ENCODE measurements at regions not wholly inside any gene's neighbourhood (a gene's known extent, or its start where the extent isn't known, plus 50 kb on each side); places are given as distances from the start of the nearest gene placed in this dataset.

GRCh38 chr1:56295949-56296929, 283.1 kb downstream of the PLPP3 start:
- DNase-seq (no peak), ATAC-seq (replicated peaks in 1 of 4) (no peak)
- no peak overlapping the region for H3K4me3 Mint-ChIP-seq
- Histone ChIP-seq H3K9me3 (no peaks in the 10 kb centered on the region), H3K36me3 (ENCODE audit: control insufficient read depth in 2 of 2, extremely low read depth in 1 of 2, insufficient read depth in 1 of 2, low read length in 1 of 2) (no peaks in the 10 kb centered on the region), H3K27ac (ENCODE audit: low read length) (no peak overlapping the region), H3K4me1 (ENCODE audit: control insufficient read depth in 1 of 2, extremely low read depth in 1 of 2, insufficient read depth in 2 of 2, low read length in 2 of 2) (no peaks in the 10 kb centered on the region), H3K27me3 (replicated peaks in 1 of 2; ENCODE audit: control insufficient read depth in 2 of 2, extremely low read depth in 1 of 2, insufficient read depth in 2 of 2, low read length in 1 of 2) (no peaks in the 10 kb centered on the region), H3K4me3 (ENCODE audit: control insufficient read depth in 1 of 2, extremely low read depth in 1 of 2, low read length in 1 of 2) (no peak overlapping the region)
- H3K27ac Mint-ChIP-seq, result no peak overlapping the region
- peaks cover 0 to 3% of the 10 kb centered on the region in 2 donors for H3K27me3 Mint-ChIP-seq
- no peaks in the 10 kb centered on the region for H3K36me3 Mint-ChIP-seq
- POLR2A ChIA-PET, result no interaction called here
- no peaks in the 10 kb centered on the region for H3K4me1 Mint-ChIP-seq
- H3K9me3 Mint-ChIP-seq, result peaks cover 0 to 10% (median 0%) of the 10 kb centered on the region in 3 donors
- CTCF ChIA-PET, result interaction anchor here (0.5 to 0.9 kb wide), 2 partner anchors 76 to 1652 kb away, joined by 3 read pairs; no protein-coding TSS in a partner anchor
- WGBS (ENCODE audit: insufficient coverage), result 27% methylated on average over 4 of the region's 4 CpGs

- Mint-ChIP-seq H3K36me3 (no peaks in the 10 kb centered on the region), H3K27ac (no peak overlapping the region), H3K9me3 (peaks cover 0 to 10% (median 0%) of the 10 kb centered on the region in 3 donors), H3K4me3 (no peak overlapping the region), H3K4me1 (no peaks in the 10 kb centered on the region), H3K27me3 (peaks cover 0 to 3% of the 10 kb centered on the region in 2 donors)
- no peak overlapping the region for H3K27ac ChIP-seq (ENCODE audit: low read length)
- H3K4me3 ChIP-seq (ENCODE audit: control insufficient read depth in 1 of 2, extremely low read depth in 1 of 2, low read length in 1 of 2), result no peak overlapping the region
- POLR2A ChIA-PET, result no interaction called here
- no peaks in the 10 kb centered on the region for H3K4me1 ChIP-seq (ENCODE audit: control insufficient read depth in 1 of 2, extremely low read depth in 1 of 2, insufficient read depth in 2 of 2, low read length in 2 of 2)
- H3K9me3 ChIP-seq, result no peaks in the 10 kb centered on the region
- DNase-seq, result no peak
- CTCF ChIA-PET, result no interaction called here
- H3K36me3 ChIP-seq (ENCODE audit: control insufficient read depth in 2 of 2, extremely low read depth in 1 of 2, insufficient read depth in 1 of 2, low read length in 1 of 2), result no peaks in the 10 kb centered on the region
- no peak for ATAC-seq (replicated peaks in 1 of 4)
- H3K27me3 ChIP-seq (replicated peaks in 1 of 2; ENCODE audit: control insufficient read depth in 2 of 2, extremely low read depth in 1 of 2, insufficient read depth in 2 of 2, low read length in 1 of 2), result no peaks in the 10 kb centered on the region
- WGBS (ENCODE audit: insufficient coverage), result 94% methylated on average over 2 of the region's 5 CpGs
Observed at GRCh38 chr1:56291374-56291919, 287.9 kb downstream of the PLPP3 start.

GRCh38 chr1:56289260-56289659, 290.1 kb downstream of the PLPP3 start:
- no peak overlapping the region for H3K4me3 ChIP-seq (ENCODE audit: control insufficient read depth in 1 of 2, extremely low read depth in 1 of 2, low read length in 1 of 2)
- H3K36me3 ChIP-seq (ENCODE audit: control insufficient read depth in 2 of 2, extremely low read depth in 1 of 2, insufficient read depth in 1 of 2, low read length in 1 of 2), result no peaks in the 10 kb centered on the region
- Mint-ChIP-seq H3K27me3 (peaks cover 0 to 6% of the 10 kb centered on the region in 2 donors), H3K36me3 (no peaks in the 10 kb centered on the region), H3K4me3 (no peak overlapping the region), H3K9me3 (peaks cover 0 to 7% (median 0%) of the 10 kb centered on the region in 3 donors), H3K4me1 (no peaks in the 10 kb centered on the region), H3K27ac (no peak overlapping the region)
- ChIA-PET POLR2A (no interaction called here), CTCF (no interaction called here)
- ATAC-seq (replicated peaks in 1 of 4) (no peak), DNase-seq (no peak)
- H3K4me1 ChIP-seq (ENCODE audit: control insufficient read depth in 1 of 2, extremely low read depth in 1 of 2, insufficient read depth in 2 of 2, low read length in 2 of 2), result no peaks in the 10 kb centered on the region
- no CpG with 5 or more reads among the region's 1 CpG for WGBS (ENCODE audit: insufficient coverage)
- no peaks in the 10 kb centered on the region for H3K9me3 ChIP-seq
- H3K27me3 ChIP-seq (replicated peaks in 1 of 2; ENCODE audit: control insufficient read depth in 2 of 2, extremely low read depth in 1 of 2, insufficient read depth in 2 of 2, low read length in 1 of 2), result no peaks in the 10 kb centered on the region
- H3K27ac ChIP-seq (ENCODE audit: low read length), result no peak overlapping the region

GRCh38 chr1:56287721-56288120, 291.6 kb downstream of the PLPP3 start:
- Mint-ChIP-seq H3K4me3 (no peak overlapping the region), H3K36me3 (no peaks in the 10 kb centered on the region), H3K9me3 (peaks cover 0 to 3% (median 0%) of the 10 kb centered on the region in 3 donors), H3K27ac (no peak overlapping the region), H3K27me3 (peaks cover 0 to 3% of the 10 kb centered on the region in 2 donors), H3K4me1 (no peaks in the 10 kb centered on the region)
- ATAC-seq (replicated peaks in 1 of 4) (no peak), DNase-seq (no peak)
- Histone ChIP-seq H3K27ac (ENCODE audit: low read length) (no peak overlapping the region), H3K27me3 (replicated peaks in 1 of 2; ENCODE audit: control insufficient read depth in 2 of 2, extremely low read depth in 1 of 2, insufficient read depth in 2 of 2, low read length in 1 of 2) (no peaks in the 10 kb centered on the region), H3K4me1 (ENCODE audit: control insufficient read depth in 1 of 2, extremely low read depth in 1 of 2, insufficient read depth in 2 of 2, low read length in 2 of 2) (no peaks in the 10 kb centered on the region), H3K36me3 (ENCODE audit: control insufficient read depth in 2 of 2, extremely low read depth in 1 of 2, insufficient read depth in 1 of 2, low read length in 1 of 2) (no peaks in the 10 kb centered on the region), H3K4me3 (ENCODE audit: control insufficient read depth in 1 of 2, extremely low read depth in 1 of 2, low read length in 1 of 2) (no peak overlapping the region), H3K9me3 (no peaks in the 10 kb centered on the region)
- POLR2A ChIA-PET, result no interaction called here
- CTCF ChIA-PET, result no interaction called here
- 76% methylated on average over 4 of the region's 5 CpGs for WGBS (ENCODE audit: insufficient coverage)

- ATAC-seq (replicated peaks in 1 of 4) (no peak), DNase-seq (no peak)
- Mint-ChIP-seq H3K4me1 (no peaks in the 10 kb centered on the region), H3K27me3 (peaks cover 0 to 3% of the 10 kb centered on the region in 2 donors), H3K36me3 (no peaks in the 10 kb centered on the region), H3K9me3 (peaks cover 0 to 3% (median 0%) of the 10 kb centered on the region in 3 donors), H3K4me3 (no peak overlapping the region), H3K27ac (no peak overlapping the region)
- H3K4me1 ChIP-seq (ENCODE audit: control insufficient read depth in 1 of 2, extremely low read depth in 1 of 2, insufficient read depth in 2 of 2, low read length in 2 of 2), result no peaks in the 10 kb centered on the region
- no CpG with 5 or more reads among the region's 1 CpG for WGBS (ENCODE audit: insufficient coverage)
- ChIA-PET POLR2A (interaction anchor here in 1 of 2 donors (0.5 kb wide), 1 partner anchor 17 kb away, joined by 3 read pairs; no protein-coding TSS in a partner anchor), CTCF (no interaction called here)
- H3K9me3 ChIP-seq, result no peaks in the 10 kb centered on the region
- H3K27me3 ChIP-seq (replicated peaks in 1 of 2; ENCODE audit: control insufficient read depth in 2 of 2, extremely low read depth in 1 of 2, insufficient read depth in 2 of 2, low read length in 1 of 2), result no peaks in the 10 kb centered on the region
- no peaks in the 10 kb centered on the region for H3K36me3 ChIP-seq (ENCODE audit: control insufficient read depth in 2 of 2, extremely low read depth in 1 of 2, insufficient read depth in 1 of 2, low read length in 1 of 2)
- H3K4me3 ChIP-seq (ENCODE audit: control insufficient read depth in 1 of 2, extremely low read depth in 1 of 2, low read length in 1 of 2), result no peak overlapping the region
- no peak overlapping the region for H3K27ac ChIP-seq (ENCODE audit: low read length)
Observed at GRCh38 chr1:56286956-56287355, 292.4 kb downstream of the PLPP3 start.

DNA sequence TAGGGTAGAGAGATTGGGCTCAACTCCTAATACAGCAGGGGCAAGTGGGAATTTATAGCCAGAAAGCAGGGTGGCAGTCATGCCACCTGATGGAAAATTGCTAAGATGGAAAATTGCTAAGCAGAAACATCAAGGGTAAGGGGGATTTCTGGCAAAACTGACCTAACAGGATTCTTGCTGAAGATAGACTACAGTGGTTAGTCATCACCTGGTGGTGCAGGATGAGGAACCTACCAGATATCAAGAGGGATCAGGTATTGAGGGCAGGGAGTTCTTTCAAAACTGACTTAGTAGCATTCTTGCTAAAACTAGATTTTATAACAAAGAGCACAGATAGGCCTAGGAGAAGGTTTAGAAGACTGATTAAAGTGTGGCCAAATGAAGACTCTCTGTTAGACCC, 292.9 kb downstream of the PLPP3 start:
- H3K36me3 ChIP-seq (ENCODE audit: control insufficient read depth in 2 of 2, extremely low read depth in 1 of 2, insufficient read depth in 1 of 2, low read length in 1 of 2), result no peaks in the 10 kb centered on the region
- H3K4me1 ChIP-seq (ENCODE audit: control insufficient read depth in 1 of 2, extremely low read depth in 1 of 2, insufficient read depth in 2 of 2, low read length in 2 of 2), result no peaks in the 10 kb centered on the region
- no peaks in the 10 kb centered on the region for H3K9me3 ChIP-seq
- DNase-seq (no peak), ATAC-seq (replicated peaks in 1 of 4) (no peak)
- Mint-ChIP-seq H3K4me3 (no peak overlapping the region), H3K27ac (no peak overlapping the region), H3K9me3 (peaks cover 0 to 3% (median 0%) of the 10 kb centered on the region in 3 donors), H3K4me1 (no peaks in the 10 kb centered on the region), H3K27me3 (peaks cover 0 to 3% of the 10 kb centered on the region in 2 donors), H3K36me3 (no peaks in the 10 kb centered on the region)
- ChIA-PET CTCF (no interaction called here), POLR2A (interaction anchor here in 1 of 2 donors (0.5 kb wide), 1 partner anchor 18 kb away, joined by 3 read pairs; no protein-coding TSS in a partner anchor)
- H3K27ac ChIP-seq (ENCODE audit: low read length), result no peak overlapping the region
- no peak overlapping the region for H3K4me3 ChIP-seq (ENCODE audit: control insufficient read depth in 1 of 2, extremely low read depth in 1 of 2, low read length in 1 of 2)
- no peaks in the 10 kb centered on the region for H3K27me3 ChIP-seq (replicated peaks in 1 of 2; ENCODE audit: control insufficient read depth in 2 of 2, extremely low read depth in 1 of 2, insufficient read depth in 2 of 2, low read length in 1 of 2)
